Lower leg skin (tissue), 3 donors: ENCODE measurements at regions not wholly inside any gene's neighbourhood (a gene's known extent, or its start where the extent isn't known, plus 50 kb on each side); places are given as distances from the start of the nearest gene placed in this dataset.

Source experiments
- POLR2A ChIP-seq, 2 donors: fragments of 450-650 bp; IDR thresholded peaks; one replicate each; pipeline ENCODE4 v1.6.1; 2016 to 2017; ENCODE audit warnings: antibody characterized with exemption in 2 of 2, mild to moderate bottlenecking in 1 of 2, moderate library complexity in 1 of 2
- TF ChIP-seq, protein P1 (sequence below), 3 donors: fragments of 450-650 bp; IDR thresholded peaks; one replicate each; pipeline ENCODE4 v1.5.1; 2016; ENCODE audit warnings: antibody characterized with exemption in 3 of 3, mild to moderate bottlenecking in 3 of 3, moderate library complexity in 2 of 3

DNA sequence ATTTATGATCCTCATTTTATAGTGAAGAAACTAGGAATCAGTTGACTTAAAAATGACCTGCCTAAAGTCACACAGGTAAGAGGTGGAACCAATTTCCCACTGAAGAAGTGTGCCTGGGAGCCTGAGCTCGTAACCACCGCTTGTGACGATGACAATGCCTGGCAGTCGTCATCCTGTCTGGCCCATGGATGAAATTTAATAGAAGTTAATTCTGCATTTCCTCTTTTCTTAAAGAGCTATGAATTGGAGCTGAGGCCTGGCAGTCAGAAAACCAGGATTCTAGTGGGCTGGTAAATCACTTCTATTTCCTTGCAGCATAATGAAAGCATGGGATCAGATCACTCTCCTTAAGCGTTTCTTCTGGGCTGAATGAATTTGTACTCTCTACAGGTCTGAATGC is 200.0 kb upstream of the SGK1 start:
- TF ChIP-seq, protein P1, sequence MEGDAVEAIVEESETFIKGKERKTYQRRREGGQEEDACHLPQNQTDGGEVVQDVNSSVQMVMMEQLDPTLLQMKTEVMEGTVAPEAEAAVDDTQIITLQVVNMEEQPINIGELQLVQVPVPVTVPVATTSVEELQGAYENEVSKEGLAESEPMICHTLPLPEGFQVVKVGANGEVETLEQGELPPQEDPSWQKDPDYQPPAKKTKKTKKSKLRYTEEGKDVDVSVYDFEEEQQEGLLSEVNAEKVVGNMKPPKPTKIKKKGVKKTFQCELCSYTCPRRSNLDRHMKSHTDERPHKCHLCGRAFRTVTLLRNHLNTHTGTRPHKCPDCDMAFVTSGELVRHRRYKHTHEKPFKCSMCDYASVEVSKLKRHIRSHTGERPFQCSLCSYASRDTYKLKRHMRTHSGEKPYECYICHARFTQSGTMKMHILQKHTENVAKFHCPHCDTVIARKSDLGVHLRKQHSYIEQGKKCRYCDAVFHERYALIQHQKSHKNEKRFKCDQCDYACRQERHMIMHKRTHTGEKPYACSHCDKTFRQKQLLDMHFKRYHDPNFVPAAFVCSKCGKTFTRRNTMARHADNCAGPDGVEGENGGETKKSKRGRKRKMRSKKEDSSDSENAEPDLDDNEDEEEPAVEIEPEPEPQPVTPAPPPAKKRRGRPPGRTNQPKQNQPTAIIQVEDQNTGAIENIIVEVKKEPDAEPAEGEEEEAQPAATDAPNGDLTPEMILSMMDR (IDR thresholded peaks at IDR 0.05): no peak
- TF ChIP-seq POLR2A (IDR thresholded peaks at IDR 0.05): no peak
